ENCODE measurements at regions not wholly inside any gene's neighbourhood (a gene's known extent, or its start where the extent isn't known, plus 50 kb on each side); places are given as distances from the start of the nearest gene placed in this dataset.

GRCh38 chr4:123291329-123291728, 105.3 kb upstream of the SPRY1 start:
- H3K4me3 ChIP-seq (ENCODE audit: low read depth, low read length): no peak overlapping the region
- no peak for TF ChIP-seq CTCF (IDR thresholded peaks at IDR 0.05; ENCODE audit: borderline replicate concordance, insufficient read depth, low read depth, low read length)

GRCh38 chr4:123297836-123298235, 98.8 kb upstream of the SPRY1 start:
- no peak overlapping the region for H3K4me3 ChIP-seq (ENCODE audit: low read depth, low read length)
- no peak for TF ChIP-seq CTCF (IDR thresholded peaks at IDR 0.05; ENCODE audit: borderline replicate concordance, insufficient read depth, low read depth, low read length)

- TF ChIP-seq CTCF (IDR thresholded peaks at IDR 0.05; ENCODE audit: borderline replicate concordance, insufficient read depth, low read depth, low read length): no peak
- H3K4me3 ChIP-seq (ENCODE audit: low read depth, low read length): no peak overlapping the region
These were observed 98.3 kb upstream of the SPRY1 start for GRCh38 chr4:123298261-123298660.

- no peak for TF ChIP-seq CTCF (IDR thresholded peaks at IDR 0.05; ENCODE audit: borderline replicate concordance, insufficient read depth, low read depth, low read length)
These were observed 97.8 kb upstream of the SPRY1 start for GRCh38 chr4:123298801-123299200.

GRCh38 chr4:123299212-123299691, 97.3 kb upstream of the SPRY1 start:
- H3K4me3 ChIP-seq (ENCODE audit: low read depth, low read length): no peak overlapping the region
- no peak for TF ChIP-seq CTCF (IDR thresholded peaks at IDR 0.05; ENCODE audit: borderline replicate concordance, insufficient read depth, low read depth, low read length)

More at GRCh38 chr4:123298801-123299200, 97.8 kb upstream of the SPRY1 start:
- H3K4me3 ChIP-seq (ENCODE audit: low read depth, low read length): no peak overlapping the region

- TF ChIP-seq CTCF (IDR thresholded peaks at IDR 0.05; ENCODE audit: borderline replicate concordance, insufficient read depth, low read depth, low read length): no peak
These were observed 96.2 kb upstream of the SPRY1 start for GRCh38 chr4:123300222-123301039.

GRCh38 chr4:123301923-123302322, 94.7 kb upstream of the SPRY1 start:
- H3K4me3 ChIP-seq (ENCODE audit: low read depth, low read length): no peak overlapping the region
- no peak for TF ChIP-seq CTCF (IDR thresholded peaks at IDR 0.05; ENCODE audit: borderline replicate concordance, insufficient read depth, low read depth, low read length)

More at GRCh38 chr4:123300222-123301039, 96.2 kb upstream of the SPRY1 start:
- no peak overlapping the region for H3K4me3 ChIP-seq (ENCODE audit: low read depth, low read length)
